ENCODE measurements at regions not wholly inside any gene's neighbourhood (a gene's known extent, or its start where the extent isn't known, plus 50 kb on each side); places are given as distances from the start of the nearest gene placed in this dataset.

DNA sequence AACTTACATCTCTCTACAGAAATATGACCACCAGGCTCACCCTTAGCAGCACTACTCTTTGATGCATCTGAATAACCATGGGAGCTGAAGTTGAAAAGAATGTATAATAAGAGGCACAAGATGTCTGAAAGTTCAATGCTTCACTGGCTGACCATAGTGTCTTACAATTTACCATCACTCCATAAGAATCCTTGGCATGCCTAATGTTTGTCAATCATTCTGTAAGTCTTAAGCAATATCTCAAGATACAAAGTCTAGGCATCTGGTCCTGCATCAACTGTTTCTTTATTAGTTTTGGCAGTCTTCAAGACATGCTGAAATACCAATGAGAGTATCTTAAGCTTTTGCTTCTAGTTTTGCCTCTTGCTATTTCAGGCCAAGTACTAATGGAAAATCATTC is 755.5 kb downstream of the STIM2 start:
- DNase-seq (ENCODE audit: low read depth, low spot score) = no peak
- no peak overlapping the region for H3K4me3 ChIP-seq (ENCODE audit: low read depth, low read length)
- CTCF ChIA-PET = no interaction called here
- TF ChIP-seq, protein P1, sequence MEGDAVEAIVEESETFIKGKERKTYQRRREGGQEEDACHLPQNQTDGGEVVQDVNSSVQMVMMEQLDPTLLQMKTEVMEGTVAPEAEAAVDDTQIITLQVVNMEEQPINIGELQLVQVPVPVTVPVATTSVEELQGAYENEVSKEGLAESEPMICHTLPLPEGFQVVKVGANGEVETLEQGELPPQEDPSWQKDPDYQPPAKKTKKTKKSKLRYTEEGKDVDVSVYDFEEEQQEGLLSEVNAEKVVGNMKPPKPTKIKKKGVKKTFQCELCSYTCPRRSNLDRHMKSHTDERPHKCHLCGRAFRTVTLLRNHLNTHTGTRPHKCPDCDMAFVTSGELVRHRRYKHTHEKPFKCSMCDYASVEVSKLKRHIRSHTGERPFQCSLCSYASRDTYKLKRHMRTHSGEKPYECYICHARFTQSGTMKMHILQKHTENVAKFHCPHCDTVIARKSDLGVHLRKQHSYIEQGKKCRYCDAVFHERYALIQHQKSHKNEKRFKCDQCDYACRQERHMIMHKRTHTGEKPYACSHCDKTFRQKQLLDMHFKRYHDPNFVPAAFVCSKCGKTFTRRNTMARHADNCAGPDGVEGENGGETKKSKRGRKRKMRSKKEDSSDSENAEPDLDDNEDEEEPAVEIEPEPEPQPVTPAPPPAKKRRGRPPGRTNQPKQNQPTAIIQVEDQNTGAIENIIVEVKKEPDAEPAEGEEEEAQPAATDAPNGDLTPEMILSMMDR (IDR thresholded peaks at IDR 0.05; ENCODE audit: insufficient read depth, low read length, missing control alignments) = no peak
- POLR2A ChIA-PET = no interaction called here

DNA sequence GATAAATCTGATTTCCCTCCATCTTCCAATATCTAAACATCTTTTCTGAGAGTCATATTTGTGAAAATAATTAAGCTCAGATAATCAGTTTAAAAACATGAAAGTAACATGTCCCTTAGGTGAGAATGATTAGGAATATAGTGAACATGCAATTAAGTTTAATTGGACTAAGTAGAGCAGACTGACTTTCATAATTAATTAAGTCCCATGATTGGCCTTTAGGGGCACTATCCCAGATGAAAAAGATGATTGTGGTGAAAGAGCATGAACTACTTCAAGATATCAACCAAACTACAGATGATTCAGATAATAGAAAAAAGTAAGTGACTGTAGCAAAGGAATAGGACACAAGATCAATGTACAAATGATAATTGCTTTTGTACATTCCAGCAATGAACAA is 758.8 kb downstream of the STIM2 start:
- TF ChIP-seq, protein P1 (IDR thresholded peaks at IDR 0.05; ENCODE audit: insufficient read depth, low read length, missing control alignments) = no peak
- H3K4me3 ChIP-seq (ENCODE audit: low read depth, low read length) = no peak overlapping the region
- ChIA-PET POLR2A (no interaction called here), CTCF (no interaction called here)
- no peak for DNase-seq (ENCODE audit: low read depth, low spot score)

DNA sequence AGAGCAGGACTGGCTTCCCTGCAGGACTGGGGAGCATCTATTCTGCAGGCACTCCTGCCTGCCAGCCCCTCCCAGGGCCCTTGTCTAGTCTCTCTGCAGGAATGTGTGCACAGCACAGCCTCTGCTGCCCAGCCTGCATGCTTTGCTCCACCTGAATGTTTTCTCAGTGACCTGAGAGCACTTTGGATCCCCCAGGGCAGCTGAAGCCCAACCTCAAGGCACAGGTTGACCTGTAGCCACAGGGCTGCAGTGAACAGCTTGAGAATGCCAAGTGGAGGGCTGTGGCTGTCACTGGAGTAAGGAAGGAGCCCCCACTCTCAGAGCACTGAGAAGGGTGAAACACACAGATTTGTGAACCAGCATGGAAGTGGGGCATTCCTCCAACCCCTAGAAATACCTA is 760.2 kb downstream of the STIM2 start:
- ChIA-PET CTCF (no interaction called here), POLR2A (no interaction called here)
- TF ChIP-seq, protein P1 (IDR thresholded peaks at IDR 0.05; ENCODE audit: insufficient read depth, low read length, missing control alignments) = no peak
- DNase-seq (ENCODE audit: low read depth, low spot score) = no peak
- no peak overlapping the region for H3K4me3 ChIP-seq (ENCODE audit: low read depth, low read length)

DNA sequence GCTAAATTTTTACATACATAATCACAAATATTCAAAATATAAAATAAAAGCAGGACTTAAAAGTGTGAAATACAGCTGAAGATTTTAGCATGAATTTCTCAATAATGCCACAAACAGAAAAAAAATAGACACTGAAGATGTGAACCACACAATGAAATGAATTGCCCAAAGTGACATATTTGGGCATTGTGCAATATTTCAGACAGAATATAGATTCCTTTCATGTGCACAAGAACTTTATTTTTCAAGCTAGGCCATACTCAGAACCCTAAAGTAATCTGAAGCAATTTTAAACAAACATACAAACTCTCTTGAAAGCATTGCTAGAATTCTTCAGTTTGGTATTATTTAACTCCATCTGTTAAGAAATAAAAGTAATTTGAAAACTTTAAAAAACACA is 764.1 kb downstream of the STIM2 start:
- no peak for DNase-seq (ENCODE audit: low read depth, low spot score)
- POLR2A ChIA-PET = no interaction called here
- no peak overlapping the region for H3K4me3 ChIP-seq (ENCODE audit: low read depth, low read length)
- CTCF ChIA-PET = no interaction called here
- TF ChIP-seq, protein P1 (IDR thresholded peaks at IDR 0.05; ENCODE audit: insufficient read depth, low read length, missing control alignments) = no peak

DNA sequence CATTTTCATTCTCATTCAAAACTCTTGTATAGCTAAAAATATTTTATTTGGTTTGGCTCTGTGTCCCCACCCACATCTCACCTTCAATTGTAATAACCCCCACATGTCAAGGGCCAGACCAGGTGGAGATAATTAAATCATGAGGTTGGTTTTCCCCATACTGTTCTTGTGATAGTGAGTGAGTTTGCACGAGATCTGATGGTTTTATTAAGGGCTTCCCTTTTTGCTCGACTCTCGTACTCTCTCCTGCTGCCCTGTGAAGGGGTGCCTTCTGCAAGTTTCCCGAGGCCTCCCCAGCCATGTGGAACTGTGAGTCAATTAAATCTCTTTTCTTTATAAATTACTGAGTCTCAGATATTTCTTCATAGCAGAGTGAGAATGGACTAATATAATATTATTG is 768.0 kb downstream of the STIM2 start:
- CTCF ChIA-PET = no interaction called here
- POLR2A ChIA-PET = no interaction called here
- no peak for DNase-seq (ENCODE audit: low read depth, low spot score)
- H3K4me3 ChIP-seq (ENCODE audit: low read depth, low read length) = no peak overlapping the region
- TF ChIP-seq, protein P1 (IDR thresholded peaks at IDR 0.05; ENCODE audit: insufficient read depth, low read length, missing control alignments) = no peak

DNA sequence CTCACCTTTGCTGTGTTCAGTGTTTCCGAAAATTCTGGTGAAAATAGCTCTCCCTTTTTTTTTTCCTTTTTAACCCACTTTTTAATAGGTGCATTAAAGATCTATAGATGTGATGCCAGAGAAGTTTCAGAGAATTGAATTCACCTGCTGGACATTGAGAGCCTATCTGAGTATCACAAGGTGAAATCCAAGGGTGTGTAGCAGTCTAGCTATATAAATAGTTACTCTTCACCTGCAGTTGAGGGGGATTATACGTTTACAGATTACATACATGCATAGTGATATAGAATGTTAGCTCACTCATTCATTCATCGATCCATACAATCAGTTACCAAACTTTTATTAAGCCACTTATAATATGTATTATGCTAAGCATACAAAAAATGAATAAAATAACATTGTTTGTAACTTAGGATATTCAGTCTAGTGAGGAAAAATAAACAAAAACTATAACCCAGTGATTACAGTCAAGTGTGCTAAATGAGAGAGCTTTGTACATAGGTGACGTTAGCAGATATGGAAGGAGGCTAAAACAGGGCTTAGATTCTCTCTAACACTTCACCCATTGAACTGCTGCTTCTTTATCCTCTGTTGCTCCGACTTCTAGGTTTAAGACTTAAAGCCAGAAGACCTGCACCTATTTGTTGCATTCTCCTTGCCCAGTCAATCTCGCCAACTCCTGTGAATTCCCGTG is 769.0 kb downstream of the STIM2 start:
- TF ChIP-seq, protein P1 (IDR thresholded peaks at IDR 0.05; ENCODE audit: insufficient read depth, low read length, missing control alignments) = no peak
- CTCF ChIA-PET = no interaction called here
- POLR2A ChIA-PET = no interaction called here

More for the DNA sequence above, 769.0 kb downstream of the STIM2 start:
- no peak for DNase-seq (ENCODE audit: low read depth, low spot score)
- no peak overlapping the region for H3K4me3 ChIP-seq (ENCODE audit: low read depth, low read length)
